Osteocyte (in vitro differentiated cells): ENCODE measurements at regions not wholly inside any gene's neighbourhood (a gene's known extent, or its start where the extent isn't known, plus 50 kb on each side); places are given as distances from the start of the nearest gene placed in this dataset.

ENCODE experiments used
- DNase-seq: peaks from one replicate; pipeline ENCODE4 v3.0.0; 2021; ENCODE audit warnings: mixed read lengths; ENCODE audit not compliant: unreplicated experiment; ENCODE audit errors: extremely low spot score
- H3K27ac Mint-ChIP-seq: one replicate; pipeline ENCODE4 v1.8.0; 2021; ENCODE audit warnings: mild to moderate bottlenecking, mixed read lengths; ENCODE audit not compliant: unreplicated experiment
- H3K27me3 Mint-ChIP-seq: one replicate; pipeline ENCODE4 v1.8.0; 2021; ENCODE audit warnings: mixed read lengths; ENCODE audit not compliant: unreplicated experiment
- H3K36me3 Mint-ChIP-seq: one replicate; pipeline ENCODE4 v1.8.0; 2021; ENCODE audit warnings: mixed read lengths; ENCODE audit not compliant: unreplicated experiment
- H3K4me1 Mint-ChIP-seq: one replicate; pipeline ENCODE4 v1.8.0; 2021; ENCODE audit warnings: mixed read lengths; ENCODE audit not compliant: unreplicated experiment
- H3K4me3 Mint-ChIP-seq: one replicate; pipeline ENCODE4 v1.8.0; 2021; ENCODE audit warnings: mild to moderate bottlenecking, moderate library complexity, mixed read lengths; ENCODE audit not compliant: unreplicated experiment
- H3K9me3 Mint-ChIP-seq: one replicate; pipeline ENCODE4 v1.8.0; 2021; ENCODE audit warnings: mixed read lengths; ENCODE audit not compliant: unreplicated experiment
- TF ChIP-seq, protein P1 (sequence below): fragments of 200-600 bp; sonication (generic); IDR thresholded peaks from 2 replicates; pipeline ENCODE4 v1.5.0; 2021; ENCODE audit warnings: antibody characterized with exemption, mild to moderate bottlenecking, moderate library complexity

DNA sequence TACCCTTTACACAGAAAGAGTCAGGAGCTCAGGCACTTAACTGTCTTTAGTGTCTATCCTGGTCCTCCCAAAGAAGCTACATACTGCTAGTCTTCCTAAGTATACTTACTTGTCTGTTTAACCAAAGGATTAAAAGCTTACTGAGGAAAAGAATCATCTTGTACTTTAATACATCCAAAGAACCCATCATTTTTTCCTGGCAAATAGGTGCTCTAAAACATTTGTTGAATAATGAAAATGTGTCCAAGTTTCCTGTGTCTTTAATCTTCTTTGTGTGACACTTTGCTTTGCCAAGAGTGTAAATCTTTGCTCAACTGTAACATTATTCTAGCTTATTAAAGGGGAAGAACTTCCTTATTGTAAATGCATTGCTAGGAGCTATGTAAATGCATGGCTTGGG lies 519.2 kb downstream of the OTOL1 start:
- H3K36me3 Mint-ChIP-seq: no peaks in the 10 kb centered on the region
- peaks cover 3% of the 10 kb centered on the region for H3K4me1 Mint-ChIP-seq
- no peak overlapping the region for H3K27ac Mint-ChIP-seq
- no peaks in the 10 kb centered on the region for H3K27me3 Mint-ChIP-seq
- H3K4me3 Mint-ChIP-seq: no peak overlapping the region
- no peak for DNase-seq
- TF ChIP-seq, protein P1, sequence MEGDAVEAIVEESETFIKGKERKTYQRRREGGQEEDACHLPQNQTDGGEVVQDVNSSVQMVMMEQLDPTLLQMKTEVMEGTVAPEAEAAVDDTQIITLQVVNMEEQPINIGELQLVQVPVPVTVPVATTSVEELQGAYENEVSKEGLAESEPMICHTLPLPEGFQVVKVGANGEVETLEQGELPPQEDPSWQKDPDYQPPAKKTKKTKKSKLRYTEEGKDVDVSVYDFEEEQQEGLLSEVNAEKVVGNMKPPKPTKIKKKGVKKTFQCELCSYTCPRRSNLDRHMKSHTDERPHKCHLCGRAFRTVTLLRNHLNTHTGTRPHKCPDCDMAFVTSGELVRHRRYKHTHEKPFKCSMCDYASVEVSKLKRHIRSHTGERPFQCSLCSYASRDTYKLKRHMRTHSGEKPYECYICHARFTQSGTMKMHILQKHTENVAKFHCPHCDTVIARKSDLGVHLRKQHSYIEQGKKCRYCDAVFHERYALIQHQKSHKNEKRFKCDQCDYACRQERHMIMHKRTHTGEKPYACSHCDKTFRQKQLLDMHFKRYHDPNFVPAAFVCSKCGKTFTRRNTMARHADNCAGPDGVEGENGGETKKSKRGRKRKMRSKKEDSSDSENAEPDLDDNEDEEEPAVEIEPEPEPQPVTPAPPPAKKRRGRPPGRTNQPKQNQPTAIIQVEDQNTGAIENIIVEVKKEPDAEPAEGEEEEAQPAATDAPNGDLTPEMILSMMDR: no peak
- no peaks in the 10 kb centered on the region for H3K9me3 Mint-ChIP-seq

GRCh38 chr3:162019817-162020216 lies 523.2 kb downstream of the OTOL1 start:
- Mint-ChIP-seq H3K9me3 (no peaks in the 10 kb centered on the region), H3K4me1 (peaks cover 8% of the 10 kb centered on the region), H3K27me3 (no peaks in the 10 kb centered on the region), H3K36me3 (no peaks in the 10 kb centered on the region), H3K4me3 (no peak overlapping the region), H3K27ac (no peak overlapping the region)
- TF ChIP-seq, protein P1: no peak
- no peak for DNase-seq

- TF ChIP-seq, protein P1: no peak
- Mint-ChIP-seq H3K27ac (no peak overlapping the region), H3K27me3 (no peaks in the 10 kb centered on the region), H3K9me3 (no peaks in the 10 kb centered on the region), H3K36me3 (no peaks in the 10 kb centered on the region), H3K4me1 (peaks cover 8% of the 10 kb centered on the region), H3K4me3 (no peak overlapping the region)
- DNase-seq: no peak
These were observed 524.6 kb downstream of the OTOL1 start for GRCh38 chr3:162021206-162021605.

DNA sequence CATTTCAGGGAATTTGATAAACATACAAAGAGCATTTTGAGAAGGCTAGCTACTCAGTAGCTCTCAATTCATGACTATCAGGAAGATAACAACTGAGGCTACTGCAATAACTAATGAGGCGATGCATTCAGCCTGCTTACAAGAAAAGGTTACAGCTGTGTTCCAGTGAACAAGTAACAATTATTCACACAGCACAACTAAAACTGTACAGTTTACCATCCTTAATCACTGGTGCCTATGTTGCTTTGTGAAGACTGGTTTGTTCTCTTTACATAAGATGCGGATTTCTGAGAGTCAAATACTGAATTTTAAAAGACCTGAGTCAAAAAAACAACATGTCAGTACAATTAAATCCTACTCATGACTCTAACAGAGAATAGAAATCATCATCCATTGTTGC lies 526.3 kb downstream of the OTOL1 start:
- Mint-ChIP-seq H3K27me3 (no peaks in the 10 kb centered on the region), H3K36me3 (no peaks in the 10 kb centered on the region), H3K9me3 (no peaks in the 10 kb centered on the region), H3K4me3 (no peak overlapping the region), H3K4me1 (peaks cover 12% of the 10 kb centered on the region), H3K27ac (no peak overlapping the region)
- TF ChIP-seq, protein P1: no peak
- DNase-seq: no peak

GRCh38 chr3:162029736-162030135 lies 533.1 kb downstream of the OTOL1 start:
- TF ChIP-seq, protein P1: no peak
- no peaks in the 10 kb centered on the region for H3K27me3 Mint-ChIP-seq
- H3K9me3 Mint-ChIP-seq: peaks cover 7% of the 10 kb centered on the region
- DNase-seq: no peak
- no peak overlapping the region for H3K4me3 Mint-ChIP-seq
- H3K4me1 Mint-ChIP-seq: peaks cover 7% of the 10 kb centered on the region
- no peaks in the 10 kb centered on the region for H3K36me3 Mint-ChIP-seq
- H3K27ac Mint-ChIP-seq: no peak overlapping the region
